ENCODE measurements at regions not wholly inside any gene's neighbourhood (a gene's known extent, or its start where the extent isn't known, plus 50 kb on each side); places are given as distances from the start of the nearest gene placed in this dataset.

- no peak for TF ChIP-seq EZH2 (IDR thresholded peaks at IDR 0.05; ENCODE audit: borderline replicate concordance)
- TF ChIP-seq CTCF (IDR thresholded peaks at IDR 0.05; ENCODE audit: poor library complexity) = no peak
Observed at GRCh38 chr16:63175313-63175712, 1139.1 kb upstream of the CDH8 start.
